GM04504 (cell line): ENCODE measurements at regions not wholly inside any gene's neighbourhood (a gene's known extent, or its start where the extent isn't known, plus 50 kb on each side); places are given as distances from the start of the nearest gene placed in this dataset.
"Not testable (repeated sequence)": the region's sequence is repeated elsewhere in the genome, so short reads cannot be mapped to it uniquely, and the experiment has no call there.

Experiments used
- DNase-seq: peaks from one replicate; pipeline ENCODE4 v3.0.0-alpha.2; 2012; ENCODE audit warnings: low read depth

DNA sequence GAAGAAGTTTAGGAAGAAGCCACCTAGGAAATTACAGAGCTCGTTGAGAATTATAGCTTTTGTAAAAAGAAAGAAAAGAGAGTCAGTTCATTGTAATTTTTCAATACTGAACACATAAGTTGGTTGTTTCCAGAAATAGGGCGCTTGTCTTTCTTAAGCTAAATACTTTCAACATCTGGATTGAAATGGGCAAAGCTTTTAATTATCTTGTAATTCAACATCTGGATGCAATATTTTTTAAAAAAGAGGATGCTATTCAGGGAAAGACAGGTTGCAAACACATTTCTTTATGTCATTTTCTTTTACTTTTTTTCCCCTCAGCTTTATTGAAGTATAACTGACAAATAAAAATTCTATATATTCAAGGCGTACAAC is 100.7 kb upstream of the TRPC7 start:
- no peak for DNase-seq

DNA sequence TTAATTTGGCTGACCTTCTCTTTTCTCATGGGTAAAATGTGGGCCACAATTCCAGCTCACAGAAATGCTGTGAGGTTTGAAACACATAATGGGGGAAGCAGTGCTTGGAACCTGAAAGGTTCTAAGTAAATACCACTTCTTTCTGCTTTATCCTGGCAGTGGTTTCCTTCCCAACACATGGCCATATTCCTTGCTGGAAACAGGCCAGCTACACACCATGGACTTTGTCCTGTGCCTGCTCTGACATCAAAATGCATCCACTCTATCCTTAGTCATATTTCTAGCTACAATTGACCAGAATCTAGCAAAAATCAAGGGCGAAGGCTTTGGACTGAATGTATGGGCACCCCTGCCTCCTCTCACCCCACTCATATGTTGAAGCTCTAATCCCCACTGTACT is 93.1 kb upstream of the TRPC7 start:
- no peak for DNase-seq

DNA sequence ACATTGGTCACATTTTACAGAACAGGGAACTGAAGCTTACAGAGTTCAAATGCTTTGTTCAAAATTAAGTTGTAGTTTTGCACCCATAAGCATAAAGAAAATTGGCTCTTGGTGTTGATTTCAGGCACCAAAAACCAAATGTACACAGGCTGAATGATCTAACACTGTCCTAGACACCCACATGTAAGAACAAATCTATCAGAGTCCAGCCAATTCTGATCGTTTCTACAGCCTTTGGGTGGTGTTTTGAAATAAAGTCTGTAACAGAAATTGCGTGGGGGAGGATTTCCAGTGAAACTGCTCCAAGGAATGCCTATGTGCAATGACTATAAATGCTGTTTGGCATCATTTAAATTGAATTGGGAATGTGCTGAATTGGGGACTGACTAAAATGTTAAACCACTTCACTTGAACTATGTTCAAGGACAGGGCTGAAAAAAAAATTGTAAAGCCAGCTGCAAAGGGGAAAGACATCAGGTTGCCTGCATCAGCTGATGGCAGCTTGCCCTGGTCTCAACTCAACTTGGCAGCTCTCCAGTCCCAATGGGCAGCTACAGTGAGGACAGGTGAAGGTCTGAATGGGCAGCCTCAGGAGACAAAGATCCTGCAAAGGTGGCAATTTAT is 92.2 kb upstream of the TRPC7 start:
- no peak for DNase-seq

DNA sequence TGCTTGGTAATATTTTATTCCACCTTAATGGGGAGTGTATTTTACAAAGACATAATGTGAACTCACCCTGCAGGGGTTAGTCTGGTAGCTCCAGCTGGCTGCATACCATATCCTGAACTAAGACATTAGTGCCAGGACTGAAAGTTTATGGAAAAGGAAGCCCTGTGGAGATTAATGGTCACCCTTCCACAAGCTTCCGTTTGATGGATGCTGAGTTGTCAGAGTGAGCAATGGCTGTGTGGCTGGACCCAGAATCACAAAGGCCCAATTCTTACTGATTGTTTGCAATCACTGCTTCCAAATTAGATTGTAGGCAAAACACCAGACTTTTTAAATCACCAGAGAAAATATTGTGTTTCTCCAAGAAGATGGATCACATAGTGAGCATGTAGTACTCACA is 90.1 kb upstream of the TRPC7 start:
- no peak for DNase-seq

DNA sequence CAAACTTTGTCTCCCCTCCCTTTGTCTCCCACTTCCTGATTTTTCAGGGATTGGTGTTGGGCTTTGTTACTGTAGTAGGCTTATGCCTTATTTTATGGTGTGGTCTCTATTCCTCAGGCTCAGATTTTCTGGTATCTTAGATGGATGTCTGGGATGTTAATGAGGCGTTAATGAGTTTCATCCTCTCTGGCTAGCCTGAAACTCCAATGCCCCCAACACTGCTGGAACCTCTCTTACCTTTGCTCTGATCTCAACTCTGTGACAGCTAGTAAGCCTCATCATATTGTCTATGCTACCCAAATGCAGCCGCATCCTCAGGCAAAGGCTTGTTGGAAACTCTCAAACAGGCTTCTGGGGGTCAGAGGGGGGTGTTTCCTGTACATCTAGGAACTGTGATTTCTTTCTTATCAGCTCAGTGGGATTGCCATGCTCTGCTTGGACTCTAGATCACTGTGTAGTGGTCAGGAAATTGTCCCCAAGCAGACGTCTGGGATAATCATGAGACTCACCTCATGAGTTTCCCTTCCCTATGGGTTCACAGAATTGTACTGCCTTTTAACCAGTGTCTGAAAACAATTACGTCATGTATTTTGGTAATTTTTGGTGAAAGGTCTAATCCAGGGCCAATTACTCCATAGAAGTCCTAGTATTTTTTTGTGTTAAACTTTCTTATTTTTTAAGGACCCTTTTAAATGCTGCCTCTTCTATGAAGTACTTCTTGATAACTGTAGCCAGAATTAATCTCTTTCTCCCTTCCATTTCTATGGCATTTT is 88.8 kb upstream of the TRPC7 start:
- no peak for DNase-seq

DNA sequence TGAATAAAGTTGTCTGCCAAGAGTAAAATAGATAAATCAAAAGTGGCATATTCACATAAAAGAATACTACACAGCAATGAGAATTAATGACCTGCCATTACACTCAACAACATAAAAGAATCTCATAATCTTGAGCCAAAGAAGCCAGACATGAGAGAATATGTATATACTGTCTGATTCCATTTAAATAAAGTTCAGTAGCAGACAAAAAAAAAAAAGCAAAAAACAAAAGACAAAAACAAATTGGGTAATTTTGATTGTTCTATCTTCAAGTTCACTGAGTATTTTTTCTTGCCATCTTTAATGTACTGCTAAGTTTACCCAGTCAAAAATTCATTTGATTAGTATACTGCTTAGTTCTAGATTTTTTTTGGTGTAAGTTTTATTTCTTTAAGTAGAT is 87.9 kb upstream of the TRPC7 start:
- no peak for DNase-seq

DNA sequence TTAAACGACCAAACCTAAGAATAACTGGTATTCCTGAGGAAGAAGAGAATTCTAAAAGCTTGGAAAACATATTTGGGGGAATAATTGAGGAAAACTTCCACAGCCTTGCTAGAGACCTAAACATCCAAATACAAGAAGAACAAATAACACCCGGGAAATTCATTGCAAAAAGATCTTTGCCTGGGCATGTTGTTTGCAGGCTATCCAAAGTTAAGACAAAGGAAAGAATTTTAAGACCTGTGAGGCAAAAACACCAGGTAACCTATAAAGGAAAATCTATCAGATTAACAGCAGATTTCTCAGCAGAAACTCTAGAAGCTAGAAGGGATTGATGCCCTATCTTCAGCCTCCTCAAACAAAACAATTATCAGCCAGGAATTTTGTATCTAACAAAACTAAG is 82.2 kb upstream of the TRPC7 start:
- not testable (repeated sequence) for DNase-seq

DNA sequence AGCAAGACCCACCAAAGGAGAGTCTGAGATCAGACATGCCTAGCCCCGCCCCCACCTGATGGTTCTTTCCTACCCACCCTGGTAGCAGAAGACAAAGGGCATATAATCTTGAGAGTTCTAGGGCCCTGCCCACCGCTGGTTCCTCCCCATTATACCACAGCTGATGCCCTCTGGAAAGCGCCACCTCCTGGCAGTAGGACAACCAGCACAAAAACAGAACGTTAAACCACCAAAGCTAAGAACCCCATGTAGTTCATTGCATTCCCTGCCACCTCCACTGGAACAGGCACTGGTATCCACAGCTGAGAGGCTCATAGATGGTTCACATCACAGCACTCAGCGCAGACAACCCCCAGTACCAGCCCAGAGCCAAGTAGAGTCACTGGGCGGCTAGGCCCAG is 81.2 kb upstream of the TRPC7 start:
- DNase-seq = no peak

DNA sequence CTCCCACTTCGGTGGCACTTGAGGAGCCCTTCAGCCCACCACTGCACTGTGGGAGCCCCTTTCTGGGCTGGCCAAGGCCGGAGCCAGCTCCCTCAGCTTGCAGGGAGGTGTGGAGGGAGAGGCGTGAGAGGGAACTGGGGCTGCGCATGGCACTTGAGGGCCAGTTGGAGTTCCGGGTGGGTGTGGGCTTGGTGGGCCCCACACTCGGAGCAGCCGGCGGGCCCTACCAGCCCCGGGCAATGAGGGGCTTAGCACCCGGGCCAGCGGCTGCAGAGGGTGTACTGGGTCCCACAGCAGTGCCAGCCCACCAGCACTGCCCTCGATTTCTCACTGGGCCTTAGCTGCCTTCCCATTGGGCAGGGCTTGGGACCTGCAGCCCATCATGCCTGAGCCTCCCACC is 78.8 kb upstream of the TRPC7 start:
- not testable (repeated sequence) for DNase-seq

DNA sequence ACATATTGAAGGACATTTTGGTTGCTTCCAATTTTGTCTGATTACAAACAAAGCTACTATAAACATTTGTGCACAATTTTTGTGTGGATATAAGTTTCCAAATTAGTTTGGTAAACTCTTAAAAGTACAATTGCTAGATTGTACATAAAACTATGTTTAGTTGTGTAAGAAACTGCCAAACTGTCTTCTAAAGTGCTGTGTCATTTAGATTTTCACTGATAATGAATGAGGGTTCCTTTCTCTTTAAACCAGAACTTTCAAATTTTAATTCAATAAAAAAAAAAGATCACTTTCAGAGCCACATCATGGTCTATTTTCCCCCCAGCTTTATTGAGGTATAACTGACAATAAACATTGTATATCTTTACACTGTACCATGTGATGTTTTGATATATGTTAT is 74.0 kb upstream of the TRPC7 start:
- DNase-seq = no peak

DNA sequence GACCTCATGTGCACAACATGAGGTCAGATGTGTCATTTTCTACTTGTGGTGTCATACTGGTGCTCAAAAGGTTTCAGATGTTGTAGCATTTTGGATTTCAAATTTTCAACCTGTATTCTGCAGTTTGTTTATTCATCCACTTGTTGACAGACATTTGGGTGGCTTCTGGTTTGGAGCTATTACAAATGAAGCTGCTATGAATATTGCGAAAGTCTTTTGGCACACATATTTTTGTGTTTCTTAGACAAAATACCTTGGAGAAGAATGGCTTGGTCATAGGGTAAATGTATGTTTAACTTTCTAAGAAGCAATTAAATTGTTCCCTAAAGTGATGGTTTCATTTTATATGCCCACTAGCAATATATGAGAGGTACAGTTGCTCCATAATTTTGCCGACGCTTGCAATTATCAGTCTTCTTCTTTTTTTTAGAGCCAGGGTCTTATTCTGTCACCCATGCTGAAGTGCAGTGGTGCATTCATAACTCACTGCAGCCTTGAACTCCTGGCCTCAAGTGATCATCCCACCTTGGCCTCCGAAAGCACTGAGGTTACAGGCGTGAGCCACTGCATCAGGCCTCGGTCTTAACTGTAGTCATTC is 70.7 kb upstream of the TRPC7 start:
- DNase-seq = no peak

DNA sequence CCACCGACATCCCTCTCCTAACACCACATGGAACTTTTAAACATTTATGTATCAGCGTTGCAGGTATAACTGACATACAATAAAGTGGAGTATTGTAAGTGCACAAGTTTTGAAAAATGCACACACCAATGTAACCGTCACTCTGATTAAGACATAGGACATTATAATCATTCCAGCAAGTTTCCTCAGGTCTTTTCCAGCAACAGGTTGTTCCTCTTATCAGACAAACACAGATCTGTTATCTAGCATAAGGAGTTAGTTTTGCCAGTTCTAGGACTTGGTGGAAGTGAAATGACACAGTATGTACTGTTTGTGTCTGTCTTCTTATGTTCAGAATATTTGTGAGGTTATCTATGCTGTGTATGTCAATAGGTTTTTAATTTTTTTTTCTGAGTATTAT is 69.5 kb upstream of the TRPC7 start:
- DNase-seq = no peak

DNA sequence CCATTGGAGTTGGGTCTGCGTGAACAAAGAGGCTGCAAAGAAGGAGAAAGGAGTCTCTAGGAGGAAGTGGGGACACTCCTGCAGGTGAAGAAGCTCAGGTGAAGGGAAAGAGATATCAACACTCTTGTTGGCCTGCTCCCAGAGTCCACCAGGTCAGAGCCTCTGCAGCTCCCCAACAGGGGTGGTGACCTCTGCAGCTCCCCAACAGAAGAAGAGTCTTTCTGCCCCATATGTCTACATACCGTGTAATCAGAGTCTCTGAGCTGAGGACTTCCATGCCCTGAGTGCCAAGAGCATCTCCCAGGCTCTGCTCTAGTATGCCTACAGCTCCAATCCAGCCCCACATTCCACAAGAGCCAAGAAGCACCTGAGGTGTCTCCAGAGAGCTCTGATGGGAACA is 67.4 kb upstream of the TRPC7 start:
- no peak for DNase-seq

DNA sequence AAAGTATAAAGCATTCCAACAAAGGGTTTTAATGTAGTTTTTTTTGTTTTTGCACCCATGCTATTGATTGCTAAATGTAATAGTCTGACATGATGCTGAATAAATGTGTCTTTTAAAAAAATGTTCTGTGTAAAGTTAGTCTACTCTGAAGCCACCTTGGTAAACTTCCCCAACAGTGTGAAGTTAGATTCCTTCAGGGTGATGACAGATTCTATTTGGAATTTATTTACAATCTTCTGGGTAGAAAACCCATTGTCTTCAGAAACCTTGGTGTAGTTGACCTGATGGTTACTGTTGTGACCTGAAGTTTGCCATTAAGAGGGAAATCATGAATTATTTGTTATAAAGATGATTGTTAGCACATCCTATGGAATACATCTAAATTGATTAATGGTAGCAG is 64.7 kb upstream of the TRPC7 start:
- DNase-seq = no peak

DNA sequence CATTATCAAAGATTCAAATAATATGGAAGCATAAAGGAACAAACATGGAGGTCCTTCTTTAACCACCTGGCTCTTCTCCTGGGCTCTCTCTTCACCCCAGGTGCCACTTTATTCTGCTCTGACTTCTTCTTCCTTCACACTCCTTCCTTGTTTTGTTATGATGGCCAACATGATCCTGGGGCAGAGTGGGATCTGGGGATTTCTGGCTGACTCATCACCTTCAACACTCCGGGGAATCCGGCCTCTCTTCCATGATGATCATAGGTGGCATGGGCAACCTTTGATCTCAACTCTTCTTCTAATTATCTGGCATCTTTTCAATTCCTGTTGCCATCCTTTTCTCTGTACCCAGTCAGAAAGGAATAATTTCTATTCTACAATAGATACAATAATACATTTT is 62.1 kb upstream of the TRPC7 start:
- DNase-seq = no peak

DNA sequence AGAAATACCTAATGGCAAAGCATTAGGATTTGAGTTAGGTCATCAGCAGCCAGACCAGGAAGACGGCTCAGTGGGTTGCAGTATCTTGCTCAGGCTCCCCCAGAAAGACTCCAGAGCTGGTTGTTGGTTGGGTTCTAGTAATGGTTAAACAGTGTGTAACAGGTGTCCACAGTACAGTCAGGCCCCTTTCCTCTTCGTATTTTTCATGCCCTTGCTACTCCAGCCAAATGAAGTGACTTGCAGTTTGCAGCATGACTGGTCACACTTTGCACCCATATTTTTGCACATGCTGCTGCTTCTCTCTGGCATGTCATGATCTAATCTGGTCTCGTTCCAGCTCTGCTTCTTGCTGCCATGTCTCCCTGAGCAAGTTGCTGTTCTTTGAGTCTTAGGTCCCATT is 60.6 kb upstream of the TRPC7 start:
- no peak for DNase-seq

DNA sequence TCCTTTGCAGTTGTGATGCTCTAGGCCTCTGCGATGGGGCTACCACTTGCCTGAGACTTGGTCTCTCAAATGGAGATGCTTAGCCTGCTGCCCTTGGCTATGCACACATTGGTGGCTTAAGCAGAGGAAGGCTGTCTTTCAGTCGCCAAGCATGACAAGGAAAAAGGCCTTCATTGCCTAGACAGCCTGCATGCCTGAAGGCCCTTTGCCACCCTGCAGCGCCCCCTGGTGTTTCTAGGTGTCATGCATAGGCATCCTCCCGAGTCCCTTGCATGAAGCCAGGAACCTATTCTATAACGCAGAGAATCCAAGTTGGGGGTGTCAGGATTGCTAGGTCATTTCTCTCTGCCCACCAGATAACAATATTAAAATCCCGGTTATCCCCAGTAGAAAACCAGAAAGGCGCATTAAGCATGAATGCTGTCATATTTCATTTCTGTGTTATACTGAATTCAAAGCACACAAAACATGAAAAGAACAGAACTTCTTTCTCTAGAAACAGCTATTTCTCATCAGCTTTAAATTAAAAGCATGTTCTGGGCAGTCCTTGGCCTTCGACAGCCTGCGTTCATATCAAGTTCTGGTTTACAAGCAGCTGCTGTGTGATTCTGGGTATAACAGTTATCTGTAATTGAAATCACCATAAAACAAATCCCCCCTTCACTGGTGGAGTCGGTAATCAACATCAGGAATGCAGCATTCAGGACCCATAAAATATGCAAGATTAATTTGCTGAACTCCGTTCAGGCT is 59.7 kb upstream of the TRPC7 start:
- DNase-seq = peak; percentile 22

DNA sequence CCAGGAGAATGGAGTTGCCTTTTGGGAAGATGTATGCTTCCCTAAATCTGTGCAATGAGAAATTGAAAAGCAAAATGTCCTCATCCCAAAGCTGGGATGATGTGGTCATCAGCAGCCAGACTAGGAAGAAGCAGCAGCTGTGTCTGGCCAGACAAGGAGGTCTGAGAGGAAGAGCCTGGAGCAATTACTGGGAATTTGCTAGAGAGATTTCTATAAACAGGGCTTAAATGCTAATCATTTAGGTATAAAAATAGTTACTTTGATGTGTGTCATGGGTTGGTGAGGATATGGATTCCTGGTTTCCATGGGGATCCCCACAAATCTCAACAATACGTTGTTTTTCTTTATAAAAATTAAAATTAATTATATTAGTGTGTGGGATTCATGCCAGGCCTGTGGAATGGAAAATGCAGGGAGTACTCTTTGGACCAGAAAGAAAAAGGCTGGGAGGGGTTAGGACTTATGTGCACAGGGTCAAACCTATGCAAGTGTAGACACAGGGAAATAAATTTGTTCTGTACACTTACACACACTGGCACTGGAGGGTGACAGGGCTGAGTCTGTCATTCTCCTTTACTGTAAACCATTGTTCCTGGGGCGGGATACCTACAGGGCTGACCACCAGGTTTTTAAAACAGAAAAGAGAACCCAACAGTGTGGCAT is 58.7 kb upstream of the TRPC7 start:
- DNase-seq = no peak

DNA sequence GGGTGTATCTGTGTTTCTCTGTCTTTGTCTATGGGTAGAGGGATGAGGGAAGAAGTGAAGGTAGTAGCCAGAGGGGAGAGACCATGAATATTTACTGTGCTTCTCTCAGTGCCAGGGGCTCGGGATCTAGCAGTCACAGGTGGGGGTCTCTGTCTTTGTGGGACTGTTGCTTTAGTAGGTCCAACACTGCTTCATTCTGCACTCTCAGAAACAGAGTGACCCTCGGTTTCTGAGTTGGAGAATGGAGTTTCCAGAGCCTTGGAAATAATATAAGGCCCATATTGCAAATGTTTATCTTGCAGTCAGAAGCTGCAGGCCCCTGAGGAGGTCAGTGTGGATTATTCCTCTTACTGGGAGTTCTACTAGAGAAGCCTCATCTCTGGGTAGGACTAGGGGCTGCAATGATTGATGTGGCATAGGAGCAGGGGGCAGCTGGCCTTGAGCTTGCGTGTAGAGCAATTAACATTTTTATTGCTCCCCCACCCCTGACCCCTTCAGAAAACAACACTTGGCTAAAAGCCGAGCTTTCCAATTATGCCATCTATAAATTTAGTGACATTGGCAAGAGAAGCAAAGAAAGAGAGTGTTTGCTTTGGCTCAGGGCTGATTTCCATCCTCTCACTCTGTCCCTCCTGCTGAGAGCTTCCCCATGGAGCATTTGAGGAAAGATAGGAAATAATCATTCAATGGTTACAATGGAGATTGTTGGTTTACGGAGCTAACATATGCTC is 55.0 kb upstream of the TRPC7 start:
- DNase-seq = no peak

DNA sequence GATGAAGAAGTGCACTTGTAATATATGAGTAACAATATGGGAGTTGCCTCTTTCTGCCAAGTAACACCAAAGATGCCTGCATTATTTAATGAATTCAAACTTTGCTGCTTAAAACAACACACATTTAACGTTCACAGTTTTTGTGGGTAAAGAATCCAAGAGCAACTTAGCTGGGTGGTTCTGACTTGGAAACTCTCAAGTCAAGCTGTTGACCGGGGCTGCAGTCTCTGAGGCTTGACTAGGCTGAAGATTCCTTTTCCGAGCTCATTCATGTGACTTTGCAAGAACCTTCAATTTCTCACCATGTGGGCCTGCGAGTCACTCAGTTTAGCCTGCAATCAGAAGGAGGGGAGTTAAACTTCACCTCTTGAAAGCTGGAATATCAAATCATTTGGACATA is 53.0 kb upstream of the TRPC7 start:
- DNase-seq = no peak
